ENCODE measurements at regions not wholly inside any gene's neighbourhood (a gene's known extent, or its start where the extent isn't known, plus 50 kb on each side); places are given as distances from the start of the nearest gene placed in this dataset.

GRCh38 chr19:33891773-33892172, 95.1 kb downstream of the KCTD15 start:
- TF ChIP-seq POLR2A (IDR thresholded peaks at IDR 0.05): no peak
- TF ChIP-seq CTCF (IDR thresholded peaks at IDR 0.05): no peak
- no peak for TF ChIP-seq POLR2AphosphoS5 (IDR thresholded peaks at IDR 0.05)

Data from suprapubic skin (tissue), 4 donors.